ENCODE measurements at regions not wholly inside any gene's neighbourhood (a gene's known extent, or its start where the extent isn't known, plus 50 kb on each side); places are given as distances from the start of the nearest gene placed in this dataset.
"Not testable (repeated sequence)": the region's sequence is repeated elsewhere in the genome, so short reads cannot be mapped to it uniquely, and the experiment has no call there.

DNA sequence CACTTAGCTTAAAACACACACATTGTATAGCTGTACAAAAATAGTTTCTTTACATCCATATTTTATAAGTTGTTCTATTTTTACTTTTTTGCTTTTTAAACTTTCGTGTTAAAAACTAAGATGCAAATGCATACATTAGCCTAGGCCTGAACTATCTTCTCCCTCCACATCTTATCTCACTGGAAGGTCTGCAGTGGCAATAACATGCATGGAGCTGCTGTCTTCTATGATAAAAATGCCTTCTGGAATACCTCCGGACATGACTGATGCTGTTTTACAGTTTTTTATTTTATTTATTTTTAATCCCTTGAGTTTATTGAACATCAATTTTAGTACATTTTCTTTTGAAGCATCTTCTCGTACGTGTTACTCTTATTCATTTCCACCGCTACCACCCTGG is 112.3 kb upstream of the TSPAN8 start:
- intact Hi-C loops (cut with micrococcal nuclease; ENCODE audit: unreplicated experiment), result no loop called here
- H3K27me3 Mint-ChIP-seq (ENCODE audit: unreplicated experiment), result no peaks in the 10 kb centered on the region
- H3K4me3 Mint-ChIP-seq (ENCODE audit: low read depth, unreplicated experiment), result no peak overlapping the region
- no peak for DNase-seq
- no peaks in the 10 kb centered on the region for H3K9me3 Mint-ChIP-seq (ENCODE audit: low read depth, unreplicated experiment)
- peaks cover 8% of the 10 kb centered on the region for H3K4me1 Mint-ChIP-seq (ENCODE audit: low read depth, unreplicated experiment)
- H3K36me3 Mint-ChIP-seq (ENCODE audit: insufficient read depth, unreplicated experiment), result no peaks in the 10 kb centered on the region
- TF ChIP-seq, protein P1, sequence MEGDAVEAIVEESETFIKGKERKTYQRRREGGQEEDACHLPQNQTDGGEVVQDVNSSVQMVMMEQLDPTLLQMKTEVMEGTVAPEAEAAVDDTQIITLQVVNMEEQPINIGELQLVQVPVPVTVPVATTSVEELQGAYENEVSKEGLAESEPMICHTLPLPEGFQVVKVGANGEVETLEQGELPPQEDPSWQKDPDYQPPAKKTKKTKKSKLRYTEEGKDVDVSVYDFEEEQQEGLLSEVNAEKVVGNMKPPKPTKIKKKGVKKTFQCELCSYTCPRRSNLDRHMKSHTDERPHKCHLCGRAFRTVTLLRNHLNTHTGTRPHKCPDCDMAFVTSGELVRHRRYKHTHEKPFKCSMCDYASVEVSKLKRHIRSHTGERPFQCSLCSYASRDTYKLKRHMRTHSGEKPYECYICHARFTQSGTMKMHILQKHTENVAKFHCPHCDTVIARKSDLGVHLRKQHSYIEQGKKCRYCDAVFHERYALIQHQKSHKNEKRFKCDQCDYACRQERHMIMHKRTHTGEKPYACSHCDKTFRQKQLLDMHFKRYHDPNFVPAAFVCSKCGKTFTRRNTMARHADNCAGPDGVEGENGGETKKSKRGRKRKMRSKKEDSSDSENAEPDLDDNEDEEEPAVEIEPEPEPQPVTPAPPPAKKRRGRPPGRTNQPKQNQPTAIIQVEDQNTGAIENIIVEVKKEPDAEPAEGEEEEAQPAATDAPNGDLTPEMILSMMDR (IDR thresholded peaks at IDR 0.05; ENCODE audit: unreplicated experiment), result no peak
- no peak overlapping the region for H3K27ac Mint-ChIP-seq (ENCODE audit: unreplicated experiment)
- BruUV-seq (replicated peaks), result no TSS peak
- CTCF ChIA-PET, result no interaction called here

DNA sequence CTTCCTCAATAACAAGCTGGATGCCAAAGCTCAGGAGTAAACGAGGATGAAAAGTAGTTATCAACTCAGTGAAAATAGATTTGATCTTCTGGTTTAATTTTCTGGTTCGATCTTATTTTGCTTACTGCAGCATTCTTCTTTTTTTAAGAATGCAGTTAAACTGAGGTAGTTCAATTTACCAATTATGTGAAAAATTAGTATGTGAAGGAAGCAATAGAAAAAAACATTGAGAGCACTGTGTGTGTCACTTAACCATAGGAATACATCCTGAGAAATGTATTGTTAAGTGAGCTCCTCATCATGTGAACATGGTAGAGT is 111.4 kb upstream of the TSPAN8 start:
- Mint-ChIP-seq H3K36me3 (ENCODE audit: insufficient read depth, unreplicated experiment) (no peaks in the 10 kb centered on the region), H3K4me1 (ENCODE audit: low read depth, unreplicated experiment) (peaks cover 8% of the 10 kb centered on the region), H3K27ac (ENCODE audit: unreplicated experiment) (no peak overlapping the region), H3K4me3 (ENCODE audit: low read depth, unreplicated experiment) (no peak overlapping the region), H3K9me3 (ENCODE audit: low read depth, unreplicated experiment) (no peaks in the 10 kb centered on the region), H3K27me3 (ENCODE audit: unreplicated experiment) (no peaks in the 10 kb centered on the region)
- BruUV-seq (replicated peaks), result no TSS peak
- intact Hi-C loops (cut with micrococcal nuclease; ENCODE audit: unreplicated experiment), result no loop called here
- CTCF ChIA-PET, result interaction anchor here (0.7 kb wide), 1 partner anchor 10 kb away, joined by 3 read pairs; no protein-coding TSS in a partner anchor
- DNase-seq, result no peak
- TF ChIP-seq, protein P1 (IDR thresholded peaks at IDR 0.05; ENCODE audit: unreplicated experiment), result no peak

DNA sequence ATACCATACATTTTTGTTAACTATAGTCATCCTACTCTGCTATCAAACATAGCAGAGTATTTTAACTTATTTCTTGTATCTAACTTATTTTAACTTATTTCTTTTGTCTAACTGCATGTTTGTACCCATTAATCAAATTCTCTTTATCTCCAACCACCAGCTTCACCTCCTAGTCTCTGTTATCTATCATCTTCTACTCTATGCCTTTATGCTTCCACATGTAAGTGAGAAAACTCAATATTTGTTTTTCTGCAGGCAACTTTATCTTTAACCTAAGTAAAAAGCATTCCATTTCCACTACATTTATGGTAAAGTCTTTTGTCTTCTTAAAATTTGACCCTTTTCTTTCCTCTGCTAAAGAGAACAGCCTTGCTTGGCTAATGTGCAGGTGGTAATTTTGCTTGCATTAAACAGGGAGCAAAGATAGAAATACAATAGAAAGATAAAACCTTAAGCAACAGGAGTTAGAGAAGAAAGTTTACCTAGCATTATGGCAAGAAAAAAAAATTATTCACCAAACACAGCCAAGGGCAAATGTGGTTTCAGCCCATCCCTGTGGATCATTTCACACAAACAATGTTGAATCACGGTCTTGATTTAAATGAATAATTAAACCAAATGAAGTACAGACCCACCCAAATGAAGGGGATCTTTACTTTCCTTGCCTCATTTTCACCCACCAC is 110.9 kb upstream of the TSPAN8 start:
- intact Hi-C loops (cut with micrococcal nuclease; ENCODE audit: unreplicated experiment), result no loop called here
- TF ChIP-seq, protein P1 (IDR thresholded peaks at IDR 0.05; ENCODE audit: unreplicated experiment), result no peak
- no TSS peak for BruUV-seq (replicated peaks)

DNA sequence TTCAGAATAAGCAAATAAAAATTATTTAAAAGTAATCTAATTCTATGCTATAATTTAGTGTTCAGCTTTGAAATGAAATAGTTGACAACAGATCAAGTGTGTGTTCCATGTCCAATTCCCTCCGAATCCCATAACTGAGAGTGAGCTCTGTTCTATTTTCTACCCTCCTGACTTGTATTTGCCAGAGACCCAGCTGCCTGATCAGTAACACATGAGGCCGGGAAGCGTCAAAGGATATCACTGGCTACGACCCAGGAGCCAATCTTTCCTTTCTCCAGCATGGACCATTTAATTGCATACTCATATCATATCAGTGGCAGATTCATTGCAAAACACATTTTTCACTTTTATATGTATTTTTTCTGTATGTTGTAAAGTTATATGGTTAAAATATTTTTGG is 108.8 kb upstream of the TSPAN8 start:
- H3K4me1 Mint-ChIP-seq (ENCODE audit: low read depth, unreplicated experiment), result peaks cover 8% of the 10 kb centered on the region
- CTCF ChIA-PET, result interaction anchor here (0.6 kb wide), 1 partner anchor 382 kb away, joined by 4 read pairs; no protein-coding TSS in a partner anchor
- H3K9me3 Mint-ChIP-seq (ENCODE audit: low read depth, unreplicated experiment), result no peaks in the 10 kb centered on the region
- intact Hi-C loops (cut with micrococcal nuclease; ENCODE audit: unreplicated experiment), result no loop called here
- TF ChIP-seq, protein P1 (IDR thresholded peaks at IDR 0.05; ENCODE audit: unreplicated experiment), result no peak
- H3K27me3 Mint-ChIP-seq (ENCODE audit: unreplicated experiment), result no peaks in the 10 kb centered on the region
- DNase-seq, result no peak
- H3K36me3 Mint-ChIP-seq (ENCODE audit: insufficient read depth, unreplicated experiment), result no peaks in the 10 kb centered on the region
- H3K4me3 Mint-ChIP-seq (ENCODE audit: low read depth, unreplicated experiment), result no peak overlapping the region
- H3K27ac Mint-ChIP-seq (ENCODE audit: unreplicated experiment), result no peak overlapping the region
- no TSS peak for BruUV-seq (replicated peaks)

More for the DNA sequence above, 110.9 kb upstream of the TSPAN8 start:
- Mint-ChIP-seq H3K9me3 (ENCODE audit: low read depth, unreplicated experiment) (no peaks in the 10 kb centered on the region), H3K36me3 (ENCODE audit: insufficient read depth, unreplicated experiment) (no peaks in the 10 kb centered on the region), H3K4me3 (ENCODE audit: low read depth, unreplicated experiment) (no peak overlapping the region), H3K27ac (ENCODE audit: unreplicated experiment) (no peak overlapping the region), H3K27me3 (ENCODE audit: unreplicated experiment) (no peaks in the 10 kb centered on the region), H3K4me1 (ENCODE audit: low read depth, unreplicated experiment) (peaks cover 8% of the 10 kb centered on the region)
- DNase-seq, result no peak
- CTCF ChIA-PET, result interaction anchor here (0.7 kb wide), 1 partner anchor 9 kb away, joined by 3 read pairs; no protein-coding TSS in a partner anchor

DNA sequence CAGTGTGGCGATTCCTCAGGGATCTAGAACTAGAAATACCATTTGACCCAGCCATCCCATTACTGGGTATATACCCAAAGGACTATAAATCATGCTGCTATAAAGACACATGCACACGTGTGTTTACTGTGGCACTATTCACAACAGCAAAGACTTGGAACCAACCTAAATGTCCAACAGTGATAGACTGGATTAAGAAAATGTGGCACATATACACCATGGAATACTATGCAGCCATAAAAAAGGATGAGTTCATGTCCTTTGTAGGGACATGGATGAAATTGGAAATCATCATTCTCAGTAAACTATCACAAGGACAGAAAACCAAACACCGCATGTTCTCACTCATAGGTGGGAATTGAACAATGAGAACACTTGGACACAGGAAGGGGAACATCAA is 107.9 kb upstream of the TSPAN8 start:
- DNase-seq; BruUV-seq (replicated peaks); H3K36me3 Mint-ChIP-seq (ENCODE audit: insufficient read depth, unreplicated experiment); H3K27ac Mint-ChIP-seq (ENCODE audit: unreplicated experiment); H3K9me3 Mint-ChIP-seq (ENCODE audit: low read depth, unreplicated experiment); CTCF ChIA-PET; H3K4me3 Mint-ChIP-seq (ENCODE audit: low read depth, unreplicated experiment); H3K4me1 Mint-ChIP-seq (ENCODE audit: low read depth, unreplicated experiment); intact Hi-C loops (cut with micrococcal nuclease; ENCODE audit: unreplicated experiment); H3K27me3 Mint-ChIP-seq (ENCODE audit: unreplicated experiment): not testable (repeated sequence)

All from Calu3 (cell line).